Fibroblast of skin of left quadriceps (primary cell): ENCODE measurements at regions not wholly inside any gene's neighbourhood (a gene's known extent, or its start where the extent isn't known, plus 50 kb on each side); places are given as distances from the start of the nearest gene placed in this dataset.

ENCODE experiments used
- DNase-seq, 2 experiments: peaks; one replicate each; pipeline ENCODE4 v3.0.0-alpha.2; 2013; ENCODE audit warnings: low read depth in 2 of 2

GRCh38 chr2:78576409-78576808 lies 449.1 kb upstream of the REG3G start:
- DNase-seq, result no peak

GRCh38 chr2:78585871-78586270 lies 439.6 kb upstream of the REG3G start:
- DNase-seq, result no peak

- DNase-seq, result no peak
These were observed 439.2 kb upstream of the REG3G start for GRCh38 chr2:78586316-78586715.

GRCh38 chr2:78589871-78590270 lies 435.6 kb upstream of the REG3G start:
- no peak for DNase-seq

- DNase-seq, result no peak
These were observed 433.0 kb upstream of the REG3G start for GRCh38 chr2:78592491-78592890.

GRCh38 chr2:78601113-78601512 lies 424.4 kb upstream of the REG3G start:
- no peak for DNase-seq

GRCh38 chr2:78602862-78603261 lies 422.6 kb upstream of the REG3G start:
- no peak for DNase-seq

GRCh38 chr2:78606895-78607294 lies 418.6 kb upstream of the REG3G start:
- DNase-seq, result no peak

- no peak for DNase-seq
These were observed 410.8 kb upstream of the REG3G start for GRCh38 chr2:78614726-78615125.

GRCh38 chr2:78615956-78616355 lies 409.5 kb upstream of the REG3G start:
- DNase-seq, result no peak

- DNase-seq, result no peak
These were observed 391.1 kb upstream of the REG3G start for GRCh38 chr2:78634425-78634824.

- DNase-seq, result no peak
These were observed 380.6 kb upstream of the REG3G start for GRCh38 chr2:78644854-78645253.

- DNase-seq, result no peak
These were observed 378.8 kb upstream of the REG3G start for GRCh38 chr2:78646533-78647364.

- DNase-seq, result no peak
These were observed 376.9 kb upstream of the REG3G start for GRCh38 chr2:78648558-78648957.

GRCh38 chr2:78654941-78655340 lies 370.6 kb upstream of the REG3G start:
- DNase-seq, result no peak

GRCh38 chr2:78676921-78677696 lies 348.4 kb upstream of the REG3G start:
- no peak for DNase-seq

- no peak for DNase-seq
These were observed 347.7 kb upstream of the REG3G start for GRCh38 chr2:78677774-78678173.

- DNase-seq, result no peak
These were observed 344.1 kb upstream of the REG3G start for GRCh38 chr2:78681386-78681785.

- DNase-seq, result no peak
These were observed 342.7 kb upstream of the REG3G start for GRCh38 chr2:78682781-78683180.

GRCh38 chr2:78686625-78687153 lies 338.8 kb upstream of the REG3G start:
- no peak for DNase-seq

- no peak for DNase-seq
These were observed 325.8 kb upstream of the REG3G start for GRCh38 chr2:78699696-78700095.

- DNase-seq, result no peak
These were observed 324.0 kb upstream of the REG3G start for GRCh38 chr2:78701546-78701945.
